Heart left ventricle (tissue), 16 donors: ENCODE measurements at regions not wholly inside any gene's neighbourhood (a gene's known extent, or its start where the extent isn't known, plus 50 kb on each side); places are given as distances from the start of the nearest gene placed in this dataset.
A peak's percentile ranks its signal among the peaks of the same experiment; 100 is the strongest.

Experiments used
- ATAC-seq, 4 donors: fragments of 200-7000 bp; cut with Tn5 transposase; one replicate each; pipeline ENCODE4 v1.9.1; 2020 to 2022; ENCODE audit warnings: moderate library complexity in 4 of 4, mild to moderate bottlenecking in 3 of 4, moderate number of reproducible peaks in 1 of 4
- DNase-seq, 5 donors: peaks; one replicate each; pipeline ENCODE4 v3.0.0-alpha.2; 2020
- H3K27ac ChIP-seq, 12 donors: fragments of 200-600 bp; sonication (generic) in 4 of 12; one replicate each; pipeline versions ENCODE4 v1.5.0 to v1.8.0; 2016 to 2022; ENCODE audit warnings: mild to moderate bottlenecking in 2 of 12
- H3K27me3 ChIP-seq, 9 donors: fragments of 200-600 bp; sonication (generic) in 2 of 9; one replicate each; pipeline versions ENCODE4 v1.5.1 to v1.8.0; 2016 to 2022; ENCODE audit warnings: mild to moderate bottlenecking in 3 of 9
- H3K36me3 ChIP-seq, 9 donors: fragments of 200-600 bp; sonication (generic) in 2 of 9; one replicate each; pipeline versions ENCODE4 v1.5.0 to v1.8.0; 2018 to 2022; ENCODE audit warnings: mild to moderate bottlenecking in 2 of 9
- H3K4me1 ChIP-seq, 12 donors: fragments of 200-600 bp; sonication (generic) in 4 of 12; one replicate each; pipeline versions ENCODE4 v1.5.0 to v1.8.0; 2016 to 2022; ENCODE audit warnings: mild to moderate bottlenecking in 3 of 12
- H3K4me3 ChIP-seq, 12 donors: fragments of 200-600 bp; sonication (generic) in 4 of 12; one replicate each; pipeline versions ENCODE4 v1.5.0 to v1.8.0; 2017 to 2022; ENCODE audit warnings: mild to moderate bottlenecking in 9 of 12, moderate library complexity in 4 of 12
- H3K9me3 ChIP-seq, 12 donors: fragments of 200-600 bp; sonication (generic) in 4 of 12; one replicate each; pipeline versions ENCODE4 v1.5.0 to v1.8.0; 2016 to 2022; ENCODE audit warnings: mild to moderate bottlenecking in 1 of 12
- POLR2A ChIP-seq, 2 donors: fragments of 450-650 bp; IDR thresholded peaks; one replicate each; pipeline ENCODE4 v1.6.1; 2017; ENCODE audit warnings: antibody characterized with exemption in 2 of 2, mild to moderate bottlenecking in 2 of 2, moderate library complexity in 2 of 2
- WGBS, 4 donors: extraction: QIAGEN DNeasy Blood & Tissue Kit in 2 of 4; methylation state at CpG; one replicate each; pipeline versions ENCODE4 v1.1.5 to v1.1.7; 2013 to 2018; 5-methylcytosine and 5-hydroxymethylcytosine counted together
- intact Hi-C, 10 donors: fragments of 100-400 bp; cut with DNase I; formaldehyde crosslinking; loops; one replicate each; pipeline versions ENCODE4 v1.11.1 to v1.14.2; 2022
- TF ChIP-seq, protein P1 (sequence below), 12 donors: fragments of 200-600 bp; sonication (generic) in 4 of 12; IDR thresholded peaks; one replicate each; pipeline versions ENCODE4 v1.5.0 to v1.8.0; 2018 to 2022; ENCODE audit warnings: antibody characterized with exemption in 12 of 12, mild to moderate bottlenecking in 5 of 12
- donor health status: ischemic (EF 13 %, LVEDD 7.1; RV severe dilation, severe dysfunction).
- donor health status: healthy with polysubstance abuse.
- donor health status: DM: no; HTN: yes; CAD: no.
- donor health status: DM: no; HTN: no; CAD: no.
- donor health status: ischemic (EF 25% LVEDD 6.9; RV normal size, moderate dysfunction).
- donor health status: ischemic (EF 25% LVEDD 5.7; RV mildly dilated, moderate dysfunction).
- donor health status: healthy.
- donor health status: DM: yes; HTN: yes; CAD: no.
- donor health status: ischemic (EF 35%, LVEDD 5.7; RV mildly dilated, moderate dysfunction).
- donor health status: nonischemic (EF 11% LVEDD 7.7; RV severe dilation, severe dysfunction).
- donor health status: DM: yes; HTN: yes; CAD: no.
- donor health status: PGD.
- donor health status: ischemic (EF 29% LVEDD 5.4; RV normal size, mild dysfunction).
- donor health status: nonischemic (EF 23%, LVEDD 6.1; RV moderate dilation, normal function).

DNA sequence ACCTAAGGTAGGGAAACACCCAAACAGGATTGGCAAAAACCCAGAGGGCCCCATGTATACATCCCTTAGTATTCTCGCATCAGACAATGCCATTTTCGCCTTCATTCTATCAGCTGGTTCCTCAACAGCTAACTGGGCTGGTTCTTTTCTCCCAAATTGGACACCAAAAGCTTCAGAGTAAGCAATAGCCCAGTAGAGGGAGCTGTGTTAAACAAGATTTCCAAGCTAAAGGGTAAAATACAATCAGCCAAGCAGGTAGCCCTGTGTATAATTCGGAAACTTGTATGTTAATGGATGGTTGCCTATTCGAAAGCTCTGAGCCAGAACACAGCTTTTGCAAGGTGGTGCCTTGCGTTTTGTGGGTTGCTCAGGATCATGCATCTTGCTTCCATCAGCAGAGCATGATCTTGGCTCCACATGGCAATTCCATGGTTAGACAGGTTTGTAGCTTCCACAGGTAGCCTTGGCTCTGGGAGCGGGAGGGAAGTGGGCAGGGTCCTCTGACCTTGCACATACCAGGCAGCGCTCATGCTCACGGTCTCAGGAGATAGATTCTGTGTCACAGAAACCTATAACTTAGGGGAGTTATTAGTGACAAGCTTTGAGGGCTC is 115.2 kb upstream of the LNX1 start:
- intact Hi-C loops = loop anchor here in 9 of 10 donors (2.0 to 10.0 kb wide), 10 partner anchors 49 to 526 kb away; partner anchors contain the start of genes PDGFRA (in 3 of the 9) and CHIC2 (in 1 of the 9)
- ATAC-seq = no peak

DNA sequence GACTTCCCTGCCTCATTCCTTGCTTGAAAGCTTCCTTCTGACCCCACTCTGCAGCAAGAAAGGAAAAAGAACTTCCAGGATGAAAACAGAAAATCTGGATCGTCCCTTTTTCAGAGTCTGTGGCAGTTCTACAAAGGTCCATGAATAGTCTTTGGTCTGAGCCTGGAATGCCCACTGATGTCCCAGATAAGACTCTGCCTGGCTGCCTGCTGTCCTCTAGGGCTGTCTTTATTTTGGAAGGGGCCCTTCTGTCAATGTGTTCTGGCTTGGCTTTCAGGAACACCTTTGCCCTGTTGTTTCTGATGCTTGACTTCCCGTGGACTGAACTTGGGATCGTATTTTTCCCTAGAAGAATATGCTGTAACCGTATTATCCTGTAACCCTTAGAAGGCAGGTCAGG is 114.7 kb upstream of the LNX1 start:
- WGBS, 4 donors = 37 to 54% (median 51%) methylated on average over 4 of the region's 4 CpGs
- ATAC-seq = peak in 1 of 4 donors; percentile 19

More for the DNA sequence above, 115.2 kb upstream of the LNX1 start:
- Histone ChIP-seq H3K4me1 (peaks cover 6 to 40% (median 25%) of the 10 kb centered on the region in 12 donors), H3K27me3 (no peaks in the 10 kb centered on the region), H3K36me3 (no peaks in the 10 kb centered on the region), H3K9me3 (no peaks in the 10 kb centered on the region), H3K4me3 (no peak overlapping the region), H3K27ac (peak overlapping the region in 2 of 12 donors; percentile 4 to 23)
- no peak for DNase-seq
- 68 to 78% (median 73%) methylated on average over 8 of the region's 8 CpGs for WGBS, 4 donors
- TF ChIP-seq, protein P1, sequence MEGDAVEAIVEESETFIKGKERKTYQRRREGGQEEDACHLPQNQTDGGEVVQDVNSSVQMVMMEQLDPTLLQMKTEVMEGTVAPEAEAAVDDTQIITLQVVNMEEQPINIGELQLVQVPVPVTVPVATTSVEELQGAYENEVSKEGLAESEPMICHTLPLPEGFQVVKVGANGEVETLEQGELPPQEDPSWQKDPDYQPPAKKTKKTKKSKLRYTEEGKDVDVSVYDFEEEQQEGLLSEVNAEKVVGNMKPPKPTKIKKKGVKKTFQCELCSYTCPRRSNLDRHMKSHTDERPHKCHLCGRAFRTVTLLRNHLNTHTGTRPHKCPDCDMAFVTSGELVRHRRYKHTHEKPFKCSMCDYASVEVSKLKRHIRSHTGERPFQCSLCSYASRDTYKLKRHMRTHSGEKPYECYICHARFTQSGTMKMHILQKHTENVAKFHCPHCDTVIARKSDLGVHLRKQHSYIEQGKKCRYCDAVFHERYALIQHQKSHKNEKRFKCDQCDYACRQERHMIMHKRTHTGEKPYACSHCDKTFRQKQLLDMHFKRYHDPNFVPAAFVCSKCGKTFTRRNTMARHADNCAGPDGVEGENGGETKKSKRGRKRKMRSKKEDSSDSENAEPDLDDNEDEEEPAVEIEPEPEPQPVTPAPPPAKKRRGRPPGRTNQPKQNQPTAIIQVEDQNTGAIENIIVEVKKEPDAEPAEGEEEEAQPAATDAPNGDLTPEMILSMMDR (IDR thresholded peaks at IDR 0.05) = peak; percentile 46 to 72 (median 62)
- TF ChIP-seq POLR2A (IDR thresholded peaks at IDR 0.05) = no peak

DNA sequence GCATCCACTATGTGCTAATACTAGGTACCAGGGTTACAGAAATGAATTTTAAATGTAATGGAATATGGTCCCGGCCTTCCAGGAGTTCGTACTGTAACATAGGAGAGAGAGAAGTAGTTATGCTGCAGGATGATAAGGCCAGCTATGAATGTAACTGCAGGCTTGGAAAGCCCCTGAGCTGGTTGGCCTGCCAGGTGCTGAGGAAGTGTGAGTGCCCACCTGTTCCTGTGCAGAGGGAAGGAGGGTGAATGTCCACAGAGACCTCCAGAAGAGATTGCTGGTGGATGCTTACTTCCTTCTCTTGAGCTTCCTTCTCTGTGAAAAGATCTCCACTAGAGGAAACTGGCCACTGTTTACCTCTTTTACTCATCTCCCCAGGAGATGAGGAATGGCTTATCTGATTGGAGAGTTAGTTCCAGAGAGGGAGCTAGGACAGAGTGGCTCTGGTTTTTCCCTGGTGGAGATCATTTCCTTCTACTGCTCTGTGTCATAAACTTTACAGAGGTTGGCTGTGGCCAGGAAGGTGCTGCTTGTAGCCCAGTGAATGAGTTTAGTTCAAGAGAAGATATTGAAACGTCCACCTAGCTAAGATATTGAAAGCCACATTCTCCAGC is 114.0 kb upstream of the LNX1 start:
- H3K4me3 ChIP-seq = no peak overlapping the region
- H3K4me1 ChIP-seq = peaks cover 6 to 40% (median 25%) of the 10 kb centered on the region in 12 donors
- H3K27ac ChIP-seq = peak overlapping the region in 1 of 12 donors; percentile 22
- H3K9me3 ChIP-seq = peaks cover 0 to 5% (median 0%) of the 10 kb centered on the region in 12 donors
- no peaks in the 10 kb centered on the region for H3K36me3 ChIP-seq
- no peaks in the 10 kb centered on the region for H3K27me3 ChIP-seq
- no peak for ATAC-seq
- TF ChIP-seq POLR2A (IDR thresholded peaks at IDR 0.05) = no peak
- TF ChIP-seq, protein P1 (IDR thresholded peaks at IDR 0.05) = no peak
- DNase-seq = no peak
- 67 to 88% (median 82%) methylated on average over 3 of the region's 3 CpGs for WGBS, 4 donors
- intact Hi-C loops = loop anchor here in 9 of 10 donors (5.0 to 10.0 kb wide), 9 partner anchors 48 to 527 kb away; partner anchors contain the start of genes PDGFRA (in 3 of the 9) and CHIC2 (in 1 of the 9)

More for the DNA sequence above, 114.7 kb upstream of the LNX1 start:
- no peak for DNase-seq
- H3K9me3 ChIP-seq = peaks cover 0 to 5% (median 0%) of the 10 kb centered on the region in 12 donors
- no peaks in the 10 kb centered on the region for H3K27me3 ChIP-seq
- intact Hi-C loops = loop anchor here in 9 of 10 donors (2.0 to 10.0 kb wide), 10 partner anchors 49 to 526 kb away; partner anchors contain the start of genes PDGFRA (in 3 of the 9) and CHIC2 (in 1 of the 9)
- H3K4me3 ChIP-seq = no peak overlapping the region
- H3K36me3 ChIP-seq = no peaks in the 10 kb centered on the region
- H3K4me1 ChIP-seq = peaks cover 6 to 40% (median 25%) of the 10 kb centered on the region in 12 donors
- no peak for TF ChIP-seq POLR2A (IDR thresholded peaks at IDR 0.05)
- peak overlapping the region in 2 of 12 donors; percentile 4 to 23 for H3K27ac ChIP-seq

DNA sequence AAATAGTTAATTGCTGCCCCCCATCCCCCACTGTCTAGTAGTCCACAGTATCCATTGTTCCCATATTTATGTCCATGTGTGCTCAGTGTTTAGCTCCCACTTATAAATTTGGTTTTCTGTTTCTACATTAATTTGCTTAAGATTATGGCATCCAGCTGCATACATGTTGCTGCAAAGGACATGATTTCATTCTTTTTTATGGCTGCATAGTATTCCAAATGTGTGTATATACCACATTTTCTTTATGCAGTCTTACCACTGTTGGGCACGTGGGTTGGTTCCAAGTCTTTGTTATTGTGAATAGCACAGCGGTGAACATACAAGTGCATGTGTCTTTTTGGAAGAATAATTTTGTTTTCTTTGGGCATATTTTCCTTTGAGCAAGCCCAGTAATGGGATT is 113.0 kb upstream of the LNX1 start:
- Histone ChIP-seq H3K27ac (no peak overlapping the region), H3K4me1 (peaks cover 6 to 40% (median 25%) of the 10 kb centered on the region in 12 donors), H3K4me3 (no peak overlapping the region), H3K9me3 (peaks cover 0 to 5% (median 0%) of the 10 kb centered on the region in 12 donors), H3K36me3 (no peaks in the 10 kb centered on the region), H3K27me3 (no peaks in the 10 kb centered on the region)
- DNase-seq (no peak), ATAC-seq (no peak)
- 78 to 100% (median 96%) methylated on average over 2 of the region's 2 CpGs for WGBS, 4 donors
- TF ChIP-seq POLR2A (IDR thresholded peaks at IDR 0.05) = no peak
- TF ChIP-seq, protein P1 (IDR thresholded peaks at IDR 0.05) = no peak
- intact Hi-C loops = loop anchor here in 7 of 10 donors (5.0 to 10.0 kb wide), 8 partner anchors 52 to 520 kb away; partner anchors contain the start of genes PDGFRA (in 3 of the 7) and CHIC2 (in 1 of the 7)
